HCT116 (cell line): ENCODE measurements at regions not wholly inside any gene's neighbourhood (a gene's known extent, or its start where the extent isn't known, plus 50 kb on each side); places are given as distances from the start of the nearest gene placed in this dataset.

Experiments used
- CTCF ChIP-seq, 3 experiments: fragments of 200-600 bp in 1 of 3; sonication (generic) in 1 of 3; IDR thresholded peaks in 2 of 3; conservative IDR thresholded peaks in 1 of 3; 2 replicates each; pipeline ENCODE4 v1.5.1; 2012 to 2017; ENCODE audit warnings: low read depth in 2 of 3, low read length in 2 of 3, antibody characterized with exemption in 1 of 3, borderline replicate concordance in 1 of 3, control low read depth in 1 of 3, mild to moderate bottlenecking in 1 of 3, mixed read lengths in 1 of 3, mixed run types in 1 of 3, moderate library complexity in 1 of 3; ENCODE audit not compliant: insufficient read depth in 1 of 3
- EGR1 ChIP-seq: IDR thresholded peaks from 2 replicates; pipeline ENCODE4 v1.6.1; 2012; ENCODE audit warnings: low read depth
- POLR2A ChIP-seq: IDR thresholded peaks from 2 replicates; pipeline ENCODE4 v1.7.0; 2011; ENCODE audit warnings: borderline replicate concordance; ENCODE audit not compliant: insufficient read depth, insufficient read length; ENCODE audit errors: extremely low read depth
- POLR2AphosphoS5 ChIP-seq: IDR thresholded peaks from 2 replicates; pipeline ENCODE4 v1.6.1; 2011; ENCODE audit warnings: mild to moderate bottlenecking, low read depth, low read length, moderate library complexity
- RAD21 ChIP-seq: IDR thresholded peaks from 2 replicates; pipeline ENCODE4 v1.6.1; 2012; ENCODE audit warnings: low read depth, mild to moderate bottlenecking
- YY1 ChIP-seq: IDR thresholded peaks from 2 replicates; pipeline ENCODE4 v1.6.1; 2011; ENCODE audit warnings: low read length, low read depth, moderate library complexity, mild to moderate bottlenecking; ENCODE audit not compliant: insufficient replicate concordance; ENCODE audit errors: extremely low read depth
- ZNF274 ChIP-seq: fragments of 200-500 bp; sonication (Bioruptor generic); IDR thresholded peaks from 2 replicates; pipeline ENCODE4 v1.6.1; 2014; ENCODE audit warnings: mild to moderate bottlenecking, low read depth, low read length, inconsistent platforms
- TF ChIP-seq, protein P1 (sequence below): IDR thresholded peaks from 2 replicates; pipeline ENCODE4 v1.6.1; 2012

GRCh38 chr3:110680450-110680849 lies 391.2 kb upstream of the NECTIN3 start:
- TF ChIP-seq POLR2AphosphoS5, result no peak
- TF ChIP-seq ZNF274, result no peak
- TF ChIP-seq CTCF (IDR thresholded peaks at IDR 0.05 in 2 of 3, conservative IDR thresholded peaks at IDR 0.05 in 1 of 3; ENCODE audit: borderline replicate concordance in 1 of 3, insufficient read depth in 1 of 3, low read depth in 2 of 3, low read length in 2 of 3), result no peak
- no peak for TF ChIP-seq RAD21
- TF ChIP-seq, protein P1, sequence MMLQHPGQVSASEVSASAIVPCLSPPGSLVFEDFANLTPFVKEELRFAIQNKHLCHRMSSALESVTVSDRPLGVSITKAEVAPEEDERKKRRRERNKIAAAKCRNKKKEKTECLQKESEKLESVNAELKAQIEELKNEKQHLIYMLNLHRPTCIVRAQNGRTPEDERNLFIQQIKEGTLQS, result no peak
- TF ChIP-seq YY1, result no peak
- TF ChIP-seq EGR1, result no peak
- no peak for TF ChIP-seq POLR2A
